ENCODE measurements at regions not wholly inside any gene's neighbourhood (a gene's known extent, or its start where the extent isn't known, plus 50 kb on each side); places are given as distances from the start of the nearest gene placed in this dataset.
A peak's percentile ranks its signal among the peaks of the same experiment; 100 is the strongest.

- DNase-seq (ENCODE audit: low spot score) = no peak
These were observed 983.6 kb downstream of the FLRT2 start for GRCh38 chr14:86513564-86513963.

- no peak for DNase-seq (ENCODE audit: low spot score)
These were observed 983.1 kb downstream of the FLRT2 start for GRCh38 chr14:86513056-86513455.

- no peak for DNase-seq (ENCODE audit: low spot score)
These were observed 980.5 kb downstream of the FLRT2 start for GRCh38 chr14:86510491-86510890.

GRCh38 chr14:86505808-86506207 is 975.9 kb downstream of the FLRT2 start:
- DNase-seq (ENCODE audit: low spot score) = no peak

- peak; percentile 6 for DNase-seq (ENCODE audit: low spot score)
These were observed 971.7 kb downstream of the FLRT2 start for GRCh38 chr14:86501611-86502010.

- no peak for DNase-seq (ENCODE audit: low spot score)
These were observed 961.8 kb downstream of the FLRT2 start for GRCh38 chr14:86491743-86492142.

- no peak for DNase-seq (ENCODE audit: low spot score)
These were observed 951.2 kb downstream of the FLRT2 start for GRCh38 chr14:86481104-86481503.

GRCh38 chr14:86464341-86464740 is 934.4 kb downstream of the FLRT2 start:
- DNase-seq (ENCODE audit: low spot score) = no peak

GRCh38 chr14:86462193-86462753 is 932.3 kb downstream of the FLRT2 start:
- no peak for DNase-seq (ENCODE audit: low spot score)

- no peak for DNase-seq (ENCODE audit: low spot score)
These were observed 927.7 kb downstream of the FLRT2 start for GRCh38 chr14:86457481-86458135.

GRCh38 chr14:86450085-86450484 is 920.1 kb downstream of the FLRT2 start:
- no peak for DNase-seq (ENCODE audit: low spot score)

- DNase-seq (ENCODE audit: low spot score) = no peak
These were observed 912.2 kb downstream of the FLRT2 start for GRCh38 chr14:86442135-86442534.

GRCh38 chr14:86430853-86431252 is 900.9 kb downstream of the FLRT2 start:
- DNase-seq (ENCODE audit: low spot score) = no peak

- DNase-seq (ENCODE audit: low spot score) = no peak
These were observed 893.3 kb downstream of the FLRT2 start for GRCh38 chr14:86423214-86423613.

- no peak for DNase-seq (ENCODE audit: low spot score)
These were observed 890.2 kb downstream of the FLRT2 start for GRCh38 chr14:86420131-86420530.

- DNase-seq (ENCODE audit: low spot score) = no peak
These were observed 884.2 kb downstream of the FLRT2 start for GRCh38 chr14:86414146-86414545.

GRCh38 chr14:86404989-86405649 is 875.2 kb downstream of the FLRT2 start:
- no peak for DNase-seq (ENCODE audit: low spot score)

- DNase-seq (ENCODE audit: low spot score) = no peak
These were observed 874.5 kb downstream of the FLRT2 start for GRCh38 chr14:86404425-86404824.

- DNase-seq (ENCODE audit: low spot score) = no peak
These were observed 872.6 kb downstream of the FLRT2 start for GRCh38 chr14:86402545-86402944.

- no peak for DNase-seq (ENCODE audit: low spot score)
These were observed 861.1 kb downstream of the FLRT2 start for GRCh38 chr14:86391085-86391484.

GRCh38 chr14:86388216-86388615 is 858.3 kb downstream of the FLRT2 start:
- DNase-seq (ENCODE audit: low spot score) = no peak

- no peak for DNase-seq (ENCODE audit: low spot score)
These were observed 843.9 kb downstream of the FLRT2 start for GRCh38 chr14:86373886-86374285.

GRCh38 chr14:86372402-86372801 is 842.5 kb downstream of the FLRT2 start:
- no peak for DNase-seq (ENCODE audit: low spot score)

GRCh38 chr14:86364634-86365033 is 834.7 kb downstream of the FLRT2 start:
- DNase-seq (ENCODE audit: low spot score) = no peak

All from CD4-positive, alpha-beta T cell treated with Interleukin-2 at 100 ng/mL for 4 hours (primary cell).